ENCODE measurements at regions not wholly inside any gene's neighbourhood (a gene's known extent, or its start where the extent isn't known, plus 50 kb on each side); places are given as distances from the start of the nearest gene placed in this dataset.
"Not testable (repeated sequence)": the region's sequence is repeated elsewhere in the genome, so short reads cannot be mapped to it uniquely, and the experiment has no call there.

- peak; percentile 25 for DNase-seq (ENCODE audit: low spot score)
These were observed 64.0 kb downstream of the CCNG2 start for GRCh38 chr4:77220828-77221613.

GRCh38 chr4:77225022-77225421 is 68.0 kb downstream of the CCNG2 start:
- DNase-seq (ENCODE audit: low spot score) = no peak

- no peak for DNase-seq (ENCODE audit: low spot score)
These were observed 70.1 kb downstream of the CCNG2 start for GRCh38 chr4:77226939-77227705.

GRCh38 chr4:77229433-77229832 is 72.4 kb downstream of the CCNG2 start:
- DNase-seq (ENCODE audit: low spot score) = no peak

GRCh38 chr4:77232653-77233052 is 75.6 kb downstream of the CCNG2 start:
- DNase-seq (ENCODE audit: low spot score) = no peak

- no peak for DNase-seq (ENCODE audit: low spot score)
These were observed 78.4 kb downstream of the CCNG2 start for GRCh38 chr4:77235289-77235854.

GRCh38 chr4:77236806-77237205 is 79.8 kb downstream of the CCNG2 start:
- DNase-seq (ENCODE audit: low spot score) = no peak

GRCh38 chr4:77240469-77241066 is 83.6 kb downstream of the CCNG2 start:
- peak; percentile 79 for DNase-seq (ENCODE audit: low spot score)

GRCh38 chr4:77248805-77249204 is 91.8 kb downstream of the CCNG2 start:
- DNase-seq (ENCODE audit: low spot score) = no peak

- no peak for DNase-seq (ENCODE audit: low spot score)
These were observed 94.7 kb downstream of the CCNG2 start for GRCh38 chr4:77251751-77252150.

- DNase-seq (ENCODE audit: low spot score) = no peak
These were observed 106.2 kb downstream of the CCNG2 start for GRCh38 chr4:77263247-77263646.

- DNase-seq (ENCODE audit: low spot score) = not testable (repeated sequence)
These were observed 107.0 kb downstream of the CCNG2 start for GRCh38 chr4:77263976-77264375.

- DNase-seq (ENCODE audit: low spot score) = no peak
These were observed 107.8 kb downstream of the CCNG2 start for GRCh38 chr4:77264826-77265225.

- no peak for DNase-seq (ENCODE audit: low spot score)
These were observed 111.1 kb downstream of the CCNG2 start for GRCh38 chr4:77268108-77268507.

- no peak for DNase-seq (ENCODE audit: low spot score)
These were observed 112.5 kb downstream of the CCNG2 start for GRCh38 chr4:77269505-77269904.

- no peak for DNase-seq (ENCODE audit: low spot score)
These were observed 116.4 kb downstream of the CCNG2 start for GRCh38 chr4:77273412-77273811.

- not testable (repeated sequence) for DNase-seq (ENCODE audit: low spot score)
These were observed 122.1 kb downstream of the CCNG2 start for GRCh38 chr4:77279114-77279513.

GRCh38 chr4:77282305-77282704 is 125.3 kb downstream of the CCNG2 start:
- no peak for DNase-seq (ENCODE audit: low spot score)

- DNase-seq (ENCODE audit: low spot score) = no peak
These were observed 127.0 kb downstream of the CCNG2 start for GRCh38 chr4:77284036-77284435.

GRCh38 chr4:77286906-77287305 is 129.9 kb downstream of the CCNG2 start:
- DNase-seq (ENCODE audit: low spot score) = no peak

GRCh38 chr4:77293426-77293825 is 136.4 kb downstream of the CCNG2 start:
- no peak for DNase-seq (ENCODE audit: low spot score)

- not testable (repeated sequence) for DNase-seq (ENCODE audit: low spot score)
These were observed 144.0 kb downstream of the CCNG2 start for GRCh38 chr4:77300996-77301395.

- no peak for DNase-seq (ENCODE audit: low spot score)
These were observed 148.8 kb downstream of the CCNG2 start for GRCh38 chr4:77305766-77306165.
